Mucosa of descending colon (tissue), 3 donors: ENCODE measurements at regions not wholly inside any gene's neighbourhood (a gene's known extent, or its start where the extent isn't known, plus 50 kb on each side); places are given as distances from the start of the nearest gene placed in this dataset.

Experiments used
- ATAC-seq: fragments of 200-7000 bp; cut with Tn5 transposase; one replicate; pipeline ENCODE4 v1.9.1; 2020; ENCODE audit warnings: mild to moderate bottlenecking, moderate library complexity
- DNase-seq, 3 donors: peaks; one replicate each; pipeline ENCODE4 v3.0.0-alpha.2; 2020
- H3K36me3 ChIP-seq: fragments of 200-600 bp; one replicate; pipeline ENCODE4 v1.8.0; 2021; ENCODE audit warnings: low read depth, mild to moderate bottlenecking
- H3K4me1 ChIP-seq: fragments of 200-600 bp; one replicate; pipeline ENCODE4 v1.8.0; 2021; ENCODE audit warnings: low read depth, mild to moderate bottlenecking
- H3K4me3 ChIP-seq: fragments of 200-600 bp; one replicate; pipeline ENCODE4 v1.8.0; 2021; ENCODE audit warnings: mild to moderate bottlenecking
- H3K9me3 ChIP-seq: fragments of 200-600 bp; one replicate; pipeline ENCODE4 v1.8.0; 2021; ENCODE audit warnings: mild to moderate bottlenecking
- CTCF ChIP-seq: fragments of 200-600 bp; IDR thresholded peaks from one replicate; pipeline ENCODE4 v1.8.0; 2022; ENCODE audit warnings: antibody characterized with exemption, mild to moderate bottlenecking
- intact Hi-C, 2 donors: fragments of 100-400 bp; cut with DNase I in 1 of 2; cut with micrococcal nuclease in 1 of 2; formaldehyde crosslinking; loops; one replicate each; pipeline versions ENCODE4 v1.11.0 to v1.11.1; 2022; cut with DNase I, micrococcal nuclease
- donor health status: DM: no; HTN: no; CAD: no; lungs with moderate emphysema.
- donor health status: DM: no; HTN: no; CAD: no.
- donor health status: DM: no; HTN: yes; CAD: no.

GRCh38 chr7:67438198-67438882, 441.7 kb downstream of the TYW1 start:
- no peak for ATAC-seq
- Histone ChIP-seq H3K4me3 (no peak overlapping the region), H3K4me1 (no peaks in the 10 kb centered on the region), H3K9me3 (no peaks in the 10 kb centered on the region), H3K36me3 (no peaks in the 10 kb centered on the region)
- DNase-seq, result no peak
- TF ChIP-seq CTCF, result no peak
- intact Hi-C loops, result no loop called here

GRCh38 chr7:67438913-67439505, 442.4 kb downstream of the TYW1 start:
- ATAC-seq, result no peak
- DNase-seq, result no peak
- H3K4me3 ChIP-seq, result no peak overlapping the region
- no peaks in the 10 kb centered on the region for H3K36me3 ChIP-seq
- H3K4me1 ChIP-seq, result no peaks in the 10 kb centered on the region
- H3K9me3 ChIP-seq, result no peaks in the 10 kb centered on the region
- intact Hi-C loops, result no loop called here
- TF ChIP-seq CTCF, result no peak

GRCh38 chr7:67440321-67440720, 443.7 kb downstream of the TYW1 start:
- Histone ChIP-seq H3K9me3 (peaks cover 4% of the 10 kb centered on the region), H3K4me3 (no peak overlapping the region), H3K36me3 (no peaks in the 10 kb centered on the region), H3K4me1 (no peaks in the 10 kb centered on the region)
- intact Hi-C loops, result no loop called here
- ATAC-seq, result no peak
- TF ChIP-seq CTCF, result no peak
- no peak for DNase-seq

- TF ChIP-seq CTCF, result no peak
- H3K4me3 ChIP-seq, result no peak overlapping the region
- H3K9me3 ChIP-seq, result peaks cover 4% of the 10 kb centered on the region
- ATAC-seq (no peak), DNase-seq (no peak)
- H3K36me3 ChIP-seq, result no peaks in the 10 kb centered on the region
- no peaks in the 10 kb centered on the region for H3K4me1 ChIP-seq
- intact Hi-C loops, result no loop called here
These were observed 449.1 kb downstream of the TYW1 start for GRCh38 chr7:67445728-67446127.

- no peak overlapping the region for H3K4me3 ChIP-seq
- no peak for TF ChIP-seq CTCF
- H3K9me3 ChIP-seq, result peaks cover 4% of the 10 kb centered on the region
- ATAC-seq (no peak), DNase-seq (no peak)
- intact Hi-C loops, result no loop called here
- no peaks in the 10 kb centered on the region for H3K36me3 ChIP-seq
- H3K4me1 ChIP-seq, result no peaks in the 10 kb centered on the region
These were observed 450.7 kb downstream of the TYW1 start for GRCh38 chr7:67447297-67447696.
